SH-SY5Y (cell line): ENCODE measurements at regions not wholly inside any gene's neighbourhood (a gene's known extent, or its start where the extent isn't known, plus 50 kb on each side); places are given as distances from the start of the nearest gene placed in this dataset.

Experiments used
- GATA2 ChIP-seq: IDR thresholded peaks from 2 replicates; pipeline ENCODE4 v1.6.1; 2011; ENCODE audit warnings: mild to moderate bottlenecking, low read depth, low read length
- GATA3 ChIP-seq: IDR thresholded peaks from 2 replicates; pipeline ENCODE4 v1.6.1; 2011; ENCODE audit warnings: low read depth, mild to moderate bottlenecking, low read length, moderate library complexity

DNA sequence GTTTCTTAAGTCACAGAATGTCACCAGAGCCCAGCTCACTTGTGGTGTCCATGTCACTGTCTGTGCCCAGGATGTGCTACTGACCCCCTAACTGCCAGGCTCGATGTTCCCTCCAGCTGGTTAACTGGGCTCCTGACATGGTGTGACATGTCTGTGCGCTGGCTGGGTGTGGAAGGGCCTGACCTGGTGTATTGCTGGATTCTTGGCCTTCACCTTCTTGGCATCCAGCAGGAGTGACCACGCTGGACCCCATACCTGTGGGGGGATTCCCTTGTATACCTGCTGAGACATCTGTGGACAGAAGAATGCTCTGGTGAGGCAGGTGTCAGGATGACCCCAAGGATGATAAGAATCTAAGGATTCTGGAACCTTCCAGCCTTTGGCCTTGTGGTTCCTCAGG is 1690.1 kb downstream of the TP53TG3F start:
- TF ChIP-seq GATA2 (no peak), GATA3 (no peak)
